Naive thymus-derived CD4-positive, alpha-beta T cell (primary cell): ENCODE measurements at regions not wholly inside any gene's neighbourhood (a gene's known extent, or its start where the extent isn't known, plus 50 kb on each side); places are given as distances from the start of the nearest gene placed in this dataset.

Experiments used
- ATAC-seq: fragments of 150-1000 bp; cut with Tn5 transposase; 2 replicates; pipeline ENCODE4 v1.10.0; 2021; ENCODE audit warnings: mild to moderate bottlenecking, moderate library complexity
- CTCF ChIA-PET: fragments of 350-600 bp; sonication (Branson Sonifier 250); formaldehyde crosslinking; loops from one replicate; lab custom pipeline; 2021; ENCODE audit warnings: antibody characterized with exemption; lab: Charles Lee
- POLR2A ChIA-PET: fragments of 350-600 bp; sonication (Branson Sonifier 250); formaldehyde crosslinking; loops from one replicate; lab custom pipeline; 2021; ENCODE audit warnings: antibody characterized with exemption, inconsistent platforms; lab: Charles Lee
- DNase-seq, 9 donors: peaks; one replicate each; pipeline versions ENCODE4 v3.0.0 to v3.0.0-alpha.2; 2020 to 2022; ENCODE audit warnings: mixed read lengths in 1 of 9
- H3K27ac ChIP-seq: one replicate; pipeline ENCODE4 v1.7.0; 2013; ENCODE audit warnings: mild to moderate bottlenecking, low read depth, low read length, moderate library complexity
- H3K27me3 ChIP-seq, 2 donors: one replicate each; pipeline ENCODE4 v1.7.0; 2013; ENCODE audit warnings: low read length in 2 of 2, mild to moderate bottlenecking in 2 of 2, moderate library complexity in 2 of 2; ENCODE audit not compliant: control insufficient read depth in 2 of 2, insufficient read depth in 2 of 2
- H3K36me3 ChIP-seq, 3 experiments: 1 replicate in 2 of 3; 2 replicates in 1 of 3; pipeline ENCODE4 v1.7.0; 2013; ENCODE audit warnings: low read length in 3 of 3, mild to moderate bottlenecking in 3 of 3, moderate library complexity in 1 of 3; ENCODE audit not compliant: insufficient read depth in 3 of 3, control insufficient read depth in 2 of 3
- H3K4me1 ChIP-seq, 2 donors: one replicate each; pipeline ENCODE4 v1.7.0; 2013; ENCODE audit warnings: low read length in 2 of 2, mild to moderate bottlenecking in 2 of 2, moderate library complexity in 1 of 2; ENCODE audit not compliant: control insufficient read depth in 2 of 2, insufficient read depth in 2 of 2
- H3K4me3 ChIP-seq: 2 replicates; pipeline ENCODE4 v1.7.0; 2013; ENCODE audit warnings: mild to moderate bottlenecking, low read length
- H3K9me3 ChIP-seq, 3 experiments: 1 replicate in 2 of 3; 2 replicates in 1 of 3; pipeline ENCODE4 v1.7.0; 2013; ENCODE audit warnings: low read length in 3 of 3; ENCODE audit not compliant: control insufficient read depth in 2 of 3
- H3K27ac Mint-ChIP-seq, 9 donors: one replicate each; pipeline ENCODE4 v1.8.0; 2020 to 2022; ENCODE audit warnings: mixed read lengths in 9 of 9, mild to moderate bottlenecking in 8 of 9, moderate library complexity in 5 of 9, inconsistent platforms in 2 of 9
- H3K27me3 Mint-ChIP-seq, 5 donors: one replicate each; pipeline ENCODE4 v1.8.0; 2021 to 2022; ENCODE audit warnings: mixed read lengths in 5 of 5, mild to moderate bottlenecking in 1 of 5
- H3K36me3 Mint-ChIP-seq, 5 donors: one replicate each; pipeline ENCODE4 v1.8.0; 2020 to 2022; ENCODE audit warnings: mixed read lengths in 5 of 5, mild to moderate bottlenecking in 3 of 5, inconsistent platforms in 1 of 5
- H3K4me1 Mint-ChIP-seq, 7 donors: one replicate each; pipeline ENCODE4 v1.8.0; 2020 to 2022; ENCODE audit warnings: mixed read lengths in 7 of 7, mild to moderate bottlenecking in 3 of 7, inconsistent platforms in 1 of 7
- H3K4me3 Mint-ChIP-seq, 10 donors: one replicate each; pipeline ENCODE4 v1.8.0; 2020 to 2022; ENCODE audit warnings: mild to moderate bottlenecking in 10 of 10, mixed read lengths in 10 of 10, moderate library complexity in 6 of 10, inconsistent platforms in 2 of 10
- H3K9me3 Mint-ChIP-seq, 11 donors: one replicate each; pipeline ENCODE4 v1.8.0; 2020 to 2022; ENCODE audit warnings: mixed read lengths in 11 of 11, mild to moderate bottlenecking in 4 of 11, inconsistent platforms in 1 of 11, moderate library complexity in 1 of 11
- intact Hi-C, 2 donors: fragments of 100-400 bp; cut with micrococcal nuclease; formaldehyde crosslinking; loops; one replicate each; pipeline ENCODE4 v1.15.1; 2023

DNA sequence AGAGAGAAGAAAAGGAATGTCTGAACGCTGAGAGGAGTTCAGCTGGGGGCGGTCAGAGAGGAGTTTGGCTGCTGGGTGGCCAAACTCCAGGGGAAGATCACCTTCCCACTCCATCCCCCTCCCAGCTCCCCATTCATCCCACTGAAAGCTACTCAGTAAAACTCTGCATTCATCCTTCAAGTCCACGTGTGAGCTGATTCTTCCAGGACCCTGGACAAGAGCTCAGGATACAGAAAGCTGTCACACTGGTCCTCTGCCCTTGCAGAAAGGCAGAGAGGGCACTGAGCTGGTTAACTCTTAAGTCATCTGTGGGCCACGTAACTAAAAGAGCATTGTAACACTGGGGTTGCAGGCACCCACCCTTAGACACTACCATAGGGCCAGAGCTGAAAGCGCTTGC is 132.1 kb upstream of the ARL4C start:
- H3K36me3 Mint-ChIP-seq, result no peaks in the 10 kb centered on the region
- H3K4me3 Mint-ChIP-seq, result no peak overlapping the region
- no peaks in the 10 kb centered on the region for H3K4me1 Mint-ChIP-seq

DNA sequence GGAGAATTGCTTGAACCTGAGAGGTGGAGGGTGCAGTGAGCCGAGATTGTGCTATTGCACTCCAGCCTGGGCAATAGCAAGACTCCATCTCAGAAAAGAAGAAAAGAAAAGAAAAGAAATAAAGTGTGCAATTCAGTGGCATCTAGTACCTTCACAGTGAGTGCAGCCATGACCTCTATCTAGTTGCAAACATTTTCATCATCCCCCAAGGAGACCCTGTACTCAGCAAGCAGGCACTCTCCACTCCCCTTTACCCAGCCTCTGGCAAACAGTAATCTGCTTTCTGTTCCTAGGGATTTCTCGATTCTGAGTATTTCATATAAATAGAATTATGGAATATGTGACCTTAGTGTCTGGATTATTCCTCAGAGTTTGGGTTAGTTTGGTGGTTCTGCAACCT is 130.4 kb upstream of the ARL4C start:
- H3K27ac Mint-ChIP-seq, result no peak overlapping the region
- ChIA-PET CTCF (no interaction called here), POLR2A (no interaction called here)
- no peak for ATAC-seq
- Histone ChIP-seq H3K4me3 (no peak overlapping the region), H3K27me3 (no peaks in the 10 kb centered on the region), H3K27ac (no peak overlapping the region), H3K4me1 (no peaks in the 10 kb centered on the region), H3K36me3 (no peaks in the 10 kb centered on the region), H3K9me3 (no peaks in the 10 kb centered on the region)
- H3K9me3 Mint-ChIP-seq, result peaks cover 0 to 1% (median 0%) of the 10 kb centered on the region in 11 donors
- H3K4me3 Mint-ChIP-seq, result no peak overlapping the region
- no peak for DNase-seq
- intact Hi-C loops, result no loop called here
- H3K36me3 Mint-ChIP-seq, result no peaks in the 10 kb centered on the region
- no peaks in the 10 kb centered on the region for H3K4me1 Mint-ChIP-seq
- H3K27me3 Mint-ChIP-seq, result peaks cover 8 to 34% (median 25%) of the 10 kb centered on the region in 5 donors

More for the DNA sequence above, 132.1 kb upstream of the ARL4C start:
- H3K27ac ChIP-seq, result no peak overlapping the region
- CTCF ChIA-PET, result no interaction called here
- H3K27me3 ChIP-seq, result no peaks in the 10 kb centered on the region
- intact Hi-C loops, result no loop called here
- H3K36me3 ChIP-seq, result no peaks in the 10 kb centered on the region
- ATAC-seq (no peak), DNase-seq (no peak)
- peaks cover 8 to 38% (median 33%) of the 10 kb centered on the region in 5 donors for H3K27me3 Mint-ChIP-seq
- H3K27ac Mint-ChIP-seq, result no peak overlapping the region
- peaks cover 0 to 1% (median 0%) of the 10 kb centered on the region in 11 donors for H3K9me3 Mint-ChIP-seq
- H3K4me3 ChIP-seq, result no peak overlapping the region
- POLR2A ChIA-PET, result no interaction called here
- H3K4me1 ChIP-seq, result no peaks in the 10 kb centered on the region
- no peaks in the 10 kb centered on the region for H3K9me3 ChIP-seq

DNA sequence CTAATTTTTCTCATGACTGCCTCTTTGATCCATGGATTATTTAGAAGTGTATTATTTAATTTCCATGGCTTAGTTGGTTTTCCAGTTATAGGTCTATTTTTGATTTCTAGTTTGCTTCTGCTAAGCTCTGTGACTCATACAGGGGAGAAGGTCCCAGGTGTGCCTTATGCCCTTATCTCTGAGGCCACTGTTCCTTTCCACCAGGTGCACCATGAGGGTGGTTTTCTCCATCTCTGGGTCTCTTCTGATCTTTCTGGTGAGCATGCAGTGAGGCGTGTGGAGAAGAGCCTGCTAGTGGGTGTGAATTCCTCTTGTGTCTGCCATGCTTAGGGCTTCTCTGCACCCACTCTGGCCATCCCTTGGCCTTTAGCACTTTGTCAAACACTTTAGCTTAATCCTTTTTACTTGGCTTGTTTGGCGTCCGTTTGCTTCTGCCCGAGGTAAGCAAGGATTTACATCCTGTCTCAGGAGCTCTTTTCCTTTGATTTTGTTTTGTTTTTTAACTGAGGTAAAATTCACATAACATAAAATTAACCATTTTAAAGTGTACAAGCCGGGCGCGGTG is 129.8 kb upstream of the ARL4C start:
- intact Hi-C loops, result no loop called here
- no peaks in the 10 kb centered on the region for H3K36me3 Mint-ChIP-seq
- Histone ChIP-seq H3K27me3 (no peaks in the 10 kb centered on the region), H3K27ac (no peak overlapping the region), H3K9me3 (no peaks in the 10 kb centered on the region), H3K36me3 (no peaks in the 10 kb centered on the region), H3K4me1 (no peaks in the 10 kb centered on the region), H3K4me3 (no peak overlapping the region)
- H3K4me3 Mint-ChIP-seq, result no peak overlapping the region
- peaks cover 8 to 32% (median 23%) of the 10 kb centered on the region in 5 donors for H3K27me3 Mint-ChIP-seq
- ATAC-seq (no peak), DNase-seq (no peak)
- POLR2A ChIA-PET, result no interaction called here
- no peaks in the 10 kb centered on the region for H3K4me1 Mint-ChIP-seq
- no peak overlapping the region for H3K27ac Mint-ChIP-seq
- peaks cover 0 to 1% (median 0%) of the 10 kb centered on the region in 11 donors for H3K9me3 Mint-ChIP-seq
- CTCF ChIA-PET, result no interaction called here

DNA sequence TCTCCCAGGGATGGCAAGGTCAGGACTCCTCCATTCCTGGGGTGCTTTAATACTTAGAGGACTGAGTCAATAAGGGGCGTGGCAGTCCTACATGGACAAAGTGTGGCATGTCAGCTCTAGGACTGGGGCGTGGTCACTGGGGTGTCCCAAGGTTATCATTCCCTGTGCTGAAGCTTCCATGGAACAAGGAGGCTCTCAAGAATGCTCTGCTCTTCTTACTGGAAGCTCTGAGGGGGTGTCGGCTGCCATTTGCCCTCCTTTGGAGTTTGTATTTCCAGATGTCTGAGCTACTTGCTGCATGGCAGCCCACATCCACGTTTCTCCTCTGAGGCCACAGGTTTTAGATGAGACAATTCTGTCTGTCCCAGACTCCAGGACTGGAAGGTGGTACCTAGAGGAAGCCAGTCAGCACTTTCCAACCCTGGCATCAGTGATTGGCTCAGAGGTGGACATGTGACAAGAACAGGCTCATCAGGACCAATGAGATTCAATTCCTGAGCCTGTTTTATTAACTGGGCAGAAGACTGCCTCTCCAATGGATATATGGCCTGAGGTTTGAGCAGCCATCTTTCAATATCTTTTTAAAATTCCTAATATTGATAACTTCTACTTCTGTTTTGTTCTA is 128.9 kb upstream of the ARL4C start:
- H3K4me3 ChIP-seq, result no peak overlapping the region
- H3K36me3 ChIP-seq, result no peaks in the 10 kb centered on the region
- ChIA-PET POLR2A (no interaction called here), CTCF (no interaction called here)
- H3K9me3 ChIP-seq, result no peaks in the 10 kb centered on the region
- ATAC-seq, result no peak
- H3K27me3 ChIP-seq, result no peaks in the 10 kb centered on the region
- Mint-ChIP-seq H3K36me3 (no peaks in the 10 kb centered on the region), H3K4me1 (no peaks in the 10 kb centered on the region), H3K4me3 (no peak overlapping the region), H3K9me3 (peaks cover 0 to 1% (median 0%) of the 10 kb centered on the region in 11 donors), H3K27ac (no peak overlapping the region), H3K27me3 (peaks cover 11 to 29% (median 20%) of the 10 kb centered on the region in 5 donors)
- no peaks in the 10 kb centered on the region for H3K4me1 ChIP-seq
- no peak for DNase-seq
- no peak overlapping the region for H3K27ac ChIP-seq
- intact Hi-C loops, result no loop called here

DNA sequence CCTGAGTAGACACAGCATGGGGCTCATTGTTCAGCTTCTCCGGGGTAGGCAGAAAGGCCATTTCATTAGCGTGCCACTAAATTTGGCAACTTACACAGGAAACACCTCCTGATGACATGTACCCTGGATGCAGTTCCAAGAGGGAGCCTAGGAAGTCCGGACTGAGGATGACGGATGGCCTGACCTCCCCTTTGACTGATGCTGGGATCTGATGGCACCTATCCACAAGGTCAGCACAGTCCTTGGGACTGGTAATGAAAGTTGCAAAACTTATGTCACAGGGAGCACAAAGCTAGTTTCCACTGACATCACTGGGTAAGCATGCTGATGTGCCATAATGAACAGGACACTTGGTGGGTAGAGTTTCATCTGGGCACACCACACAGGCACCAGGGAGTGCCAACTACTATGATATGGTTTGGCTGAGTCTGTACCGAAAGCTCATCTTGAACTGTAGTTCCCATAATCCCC is 126.7 kb upstream of the ARL4C start:
- intact Hi-C loops, result no loop called here
- peaks cover 6 to 18% (median 12%) of the 10 kb centered on the region in 5 donors for H3K27me3 Mint-ChIP-seq
- peaks cover 5 to 17% (median 10%) of the 10 kb centered on the region in 7 donors for H3K4me1 Mint-ChIP-seq
- ChIA-PET POLR2A (no interaction called here), CTCF (no interaction called here)
- no peaks in the 10 kb centered on the region for H3K27me3 ChIP-seq
- H3K36me3 ChIP-seq, result no peaks in the 10 kb centered on the region
- ATAC-seq, result no peak
- H3K9me3 Mint-ChIP-seq, result peaks cover 0 to 1% (median 0%) of the 10 kb centered on the region in 11 donors
- H3K4me3 ChIP-seq, result no peak overlapping the region
- H3K4me3 Mint-ChIP-seq, result no peak overlapping the region
- H3K36me3 Mint-ChIP-seq, result no peaks in the 10 kb centered on the region
- H3K9me3 ChIP-seq, result no peaks in the 10 kb centered on the region
- H3K4me1 ChIP-seq, result no peaks in the 10 kb centered on the region
- DNase-seq, result no peak
- no peak overlapping the region for H3K27ac ChIP-seq
- H3K27ac Mint-ChIP-seq, result no peak overlapping the region

DNA sequence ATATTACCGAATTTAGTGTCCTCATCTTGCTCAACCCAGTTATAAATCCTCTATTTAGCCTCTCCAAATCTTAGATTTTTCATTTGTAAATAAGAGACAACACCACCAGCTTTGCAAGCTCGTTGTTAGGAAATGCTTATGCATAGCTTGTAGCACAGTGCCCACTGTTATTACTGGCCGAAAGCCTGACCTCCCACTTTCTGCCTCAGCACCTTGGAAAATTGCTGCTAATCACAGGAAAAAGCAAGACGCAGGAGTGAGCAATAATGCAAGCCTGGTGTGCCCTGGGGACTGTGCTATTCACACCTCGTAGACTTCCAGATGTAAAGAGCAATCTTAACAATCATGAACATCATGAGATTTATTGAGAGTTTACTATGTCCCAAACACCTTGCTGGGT is 124.2 kb upstream of the ARL4C start:
- ATAC-seq, result no peak
- no peak for DNase-seq
- peaks cover 0 to 1% (median 0%) of the 10 kb centered on the region in 11 donors for H3K9me3 Mint-ChIP-seq
- peaks cover 0 to 4% (median 0%) of the 10 kb centered on the region in 5 donors for H3K27me3 Mint-ChIP-seq
- no peaks in the 10 kb centered on the region for H3K4me1 ChIP-seq
- H3K36me3 ChIP-seq, result no peaks in the 10 kb centered on the region
- no peaks in the 10 kb centered on the region for H3K27me3 ChIP-seq
- no peak overlapping the region for H3K4me3 Mint-ChIP-seq
- no peak overlapping the region for H3K27ac Mint-ChIP-seq
- H3K9me3 ChIP-seq, result no peaks in the 10 kb centered on the region
- H3K36me3 Mint-ChIP-seq, result no peaks in the 10 kb centered on the region
- H3K27ac ChIP-seq, result no peak overlapping the region
- intact Hi-C loops, result no loop called here
- H3K4me3 ChIP-seq, result no peak overlapping the region
- ChIA-PET POLR2A (no interaction called here), CTCF (no interaction called here)
- H3K4me1 Mint-ChIP-seq, result peaks cover 5 to 17% (median 10%) of the 10 kb centered on the region in 7 donors

DNA sequence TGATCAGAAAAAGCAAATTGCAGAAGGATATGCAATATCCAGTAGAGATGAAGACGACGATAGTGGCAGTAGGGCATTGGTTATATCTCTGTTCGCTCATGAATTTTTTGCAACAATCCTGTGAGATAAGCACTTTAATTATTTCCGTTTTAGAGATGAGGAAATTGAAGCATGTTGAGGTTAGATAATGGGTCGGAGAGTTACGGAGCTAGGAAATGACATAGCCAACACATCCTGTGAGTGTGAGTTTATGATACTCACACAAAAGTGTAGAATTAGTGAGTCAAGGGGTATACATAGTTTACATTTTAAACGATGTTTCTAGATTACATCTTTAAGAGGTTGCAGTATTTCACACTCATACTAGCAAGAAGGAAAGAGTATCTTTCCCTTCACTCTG is 123.1 kb upstream of the ARL4C start:
- Mint-ChIP-seq H3K9me3 (peaks cover 0 to 1% (median 0%) of the 10 kb centered on the region in 11 donors), H3K36me3 (no peaks in the 10 kb centered on the region), H3K4me1 (peaks cover 5 to 17% (median 10%) of the 10 kb centered on the region in 7 donors), H3K27me3 (peaks cover 0 to 4% (median 3%) of the 10 kb centered on the region in 5 donors), H3K27ac (no peak overlapping the region), H3K4me3 (peak overlapping the region in 4 of 10 donors; percentile 0 to 30 (median 2))
- peak; percentile 62 for ATAC-seq
- H3K27ac ChIP-seq, result no peak overlapping the region
- POLR2A ChIA-PET, result interaction anchor here (0.5 kb wide), 1 partner anchor 23 kb away, joined by 3 read pairs; no protein-coding TSS in a partner anchor
- no peaks in the 10 kb centered on the region for H3K4me1 ChIP-seq
- H3K9me3 ChIP-seq, result no peaks in the 10 kb centered on the region
- H3K36me3 ChIP-seq, result no peaks in the 10 kb centered on the region
- H3K4me3 ChIP-seq, result no peak overlapping the region
- no peak for DNase-seq
- CTCF ChIA-PET, result no interaction called here
- no peaks in the 10 kb centered on the region for H3K27me3 ChIP-seq
- intact Hi-C loops, result no loop called here
